ENCODE measurements at regions not wholly inside any gene's neighbourhood (a gene's known extent, or its start where the extent isn't known, plus 50 kb on each side); places are given as distances from the start of the nearest gene placed in this dataset.
"Not testable (repeated sequence)": the region's sequence is repeated elsewhere in the genome, so short reads cannot be mapped to it uniquely, and the experiment has no call there.

GRCh38 chr6:27575594-27576361, 102.9 kb upstream of the ZNF184 start:
- DNase-seq, result no peak

GRCh38 chr6:27568226-27568897, 95.5 kb upstream of the ZNF184 start:
- no peak for DNase-seq

GRCh38 chr6:27565839-27566779, 93.2 kb upstream of the ZNF184 start:
- DNase-seq, result no peak

- no peak for DNase-seq
Observed at GRCh38 chr6:27562027-27562410, 89.1 kb upstream of the ZNF184 start.

- no peak for DNase-seq
Observed at GRCh38 chr6:27558028-27558724, 85.3 kb upstream of the ZNF184 start.

GRCh38 chr6:27556406-27556805, 83.5 kb upstream of the ZNF184 start:
- no peak for DNase-seq

GRCh38 chr6:27553123-27553904, 80.4 kb upstream of the ZNF184 start:
- DNase-seq, result peak; percentile 85

- DNase-seq, result no peak
Observed at GRCh38 chr6:27551607-27552006, 78.7 kb upstream of the ZNF184 start.

GRCh38 chr6:27550692-27551091, 77.8 kb upstream of the ZNF184 start:
- no peak for DNase-seq

- DNase-seq, result not testable (repeated sequence)
Observed at GRCh38 chr6:27549241-27549598, 76.3 kb upstream of the ZNF184 start.

- peak; percentile 86 for DNase-seq
Observed at GRCh38 chr6:27547157-27548075, 74.5 kb upstream of the ZNF184 start.

- DNase-seq, result no peak
Observed at GRCh38 chr6:27546522-27546921, 73.6 kb upstream of the ZNF184 start.

- DNase-seq, result peak; percentile 88
Observed at GRCh38 chr6:27545271-27546046, 72.6 kb upstream of the ZNF184 start.

- DNase-seq, result no peak
Observed at GRCh38 chr6:27544612-27545260, 71.8 kb upstream of the ZNF184 start.

GRCh38 chr6:27544135-27544534, 71.2 kb upstream of the ZNF184 start:
- DNase-seq, result not testable (repeated sequence)

- no peak for DNase-seq
Observed at GRCh38 chr6:27542485-27542884, 69.6 kb upstream of the ZNF184 start.

- DNase-seq, result no peak
Observed at GRCh38 chr6:27541933-27542297, 69.0 kb upstream of the ZNF184 start.

GRCh38 chr6:27541212-27541932, 68.5 kb upstream of the ZNF184 start:
- DNase-seq, result peak; percentile 63

- DNase-seq, result no peak
Observed at GRCh38 chr6:27539551-27539950, 66.6 kb upstream of the ZNF184 start.
